A549 (cell line): ENCODE measurements at regions not wholly inside any gene's neighbourhood (a gene's known extent, or its start where the extent isn't known, plus 50 kb on each side); places are given as distances from the start of the nearest gene placed in this dataset.

ENCODE experiments used
- EP300 ChIP-seq, 2 experiments: fragments of >200 bp; sonication (Bioruptor Twin); formaldehyde crosslinking; IDR thresholded peaks; 2 replicates in 1 of 2; 3 replicates in 1 of 2; pipeline ENCODE4 v1.6.1; 2016 to 2017
- KDM1A ChIP-seq: fragments of 200-600 bp; sonication (generic); IDR thresholded peaks from 2 replicates; pipeline ENCODE4 v1.6.1; 2016; ENCODE audit warnings: low read depth, mild to moderate bottlenecking
- MAFK ChIP-seq: fragments of 450-650 bp; IDR thresholded peaks from 2 replicates; pipeline ENCODE4 v1.6.1; 2014; ENCODE audit not compliant: partially characterized antibody
- NPAS2 ChIP-seq: fragments of 250-450 bp; sonication (Bioruptor Pico); IDR thresholded peaks from 2 replicates; pipeline ENCODE4 v1.8.0; 2022; ENCODE audit warnings: mild to moderate bottlenecking, moderate library complexity, borderline replicate concordance
- POLR2A ChIP-seq: IDR thresholded peaks from 2 replicates; pipeline ENCODE4 v1.6.1; 2012; ENCODE audit warnings: mild to moderate bottlenecking, low read length
- ZSCAN20 ChIP-seq: fragments of 250-450 bp; sonication (Bioruptor Pico); IDR thresholded peaks from 2 replicates; pipeline ENCODE4 v1.8.0; 2022; ENCODE audit warnings: mild to moderate bottlenecking, moderate library complexity
- TF ChIP-seq, protein P1 (sequence below): fragments of >200 bp; sonication (Bioruptor Twin); formaldehyde crosslinking; IDR thresholded peaks from 3 replicates; pipeline ENCODE4 v1.5.1; 2016

GRCh38 chr14:51491036-51491545 lies 160.6 kb upstream of the FRMD6 start:
- TF ChIP-seq, protein P1, sequence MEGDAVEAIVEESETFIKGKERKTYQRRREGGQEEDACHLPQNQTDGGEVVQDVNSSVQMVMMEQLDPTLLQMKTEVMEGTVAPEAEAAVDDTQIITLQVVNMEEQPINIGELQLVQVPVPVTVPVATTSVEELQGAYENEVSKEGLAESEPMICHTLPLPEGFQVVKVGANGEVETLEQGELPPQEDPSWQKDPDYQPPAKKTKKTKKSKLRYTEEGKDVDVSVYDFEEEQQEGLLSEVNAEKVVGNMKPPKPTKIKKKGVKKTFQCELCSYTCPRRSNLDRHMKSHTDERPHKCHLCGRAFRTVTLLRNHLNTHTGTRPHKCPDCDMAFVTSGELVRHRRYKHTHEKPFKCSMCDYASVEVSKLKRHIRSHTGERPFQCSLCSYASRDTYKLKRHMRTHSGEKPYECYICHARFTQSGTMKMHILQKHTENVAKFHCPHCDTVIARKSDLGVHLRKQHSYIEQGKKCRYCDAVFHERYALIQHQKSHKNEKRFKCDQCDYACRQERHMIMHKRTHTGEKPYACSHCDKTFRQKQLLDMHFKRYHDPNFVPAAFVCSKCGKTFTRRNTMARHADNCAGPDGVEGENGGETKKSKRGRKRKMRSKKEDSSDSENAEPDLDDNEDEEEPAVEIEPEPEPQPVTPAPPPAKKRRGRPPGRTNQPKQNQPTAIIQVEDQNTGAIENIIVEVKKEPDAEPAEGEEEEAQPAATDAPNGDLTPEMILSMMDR: no peak
- no peak for TF ChIP-seq MAFK
- no peak for TF ChIP-seq EP300 (IDR thresholded peaks at IDR 0.05)
- TF ChIP-seq POLR2A: no peak
- no peak for TF ChIP-seq KDM1A
- TF ChIP-seq ZSCAN20: no peak
- TF ChIP-seq NPAS2 (CRISPR knock-in tag): no peak
